ENCODE measurements at regions not wholly inside any gene's neighbourhood (a gene's known extent, or its start where the extent isn't known, plus 50 kb on each side); places are given as distances from the start of the nearest gene placed in this dataset.
"Not testable (repeated sequence)": the region's sequence is repeated elsewhere in the genome, so short reads cannot be mapped to it uniquely, and the experiment has no call there.

GRCh38 chr1:5680600-5680999, 311.6 kb downstream of the NPHP4 start:
- 87 to 90% methylated on average over 4 of the region's 4 CpGs for WGBS, 2 donors
- no peaks in the 10 kb centered on the region for H3K9me3 ChIP-seq
- H3K27ac ChIP-seq = no peak overlapping the region
- TF ChIP-seq EP300 (IDR thresholded peaks at IDR 0.05) (no peak), POLR2A (IDR thresholded peaks at IDR 0.05) (no peak)
- H3K36me3 ChIP-seq = no peaks in the 10 kb centered on the region
- peaks cover 0 to 3% (median 0%) of the 10 kb centered on the region in 3 donors for H3K27me3 ChIP-seq
- no peaks in the 10 kb centered on the region for H3K4me1 ChIP-seq
- no peak overlapping the region for H3K4me3 ChIP-seq
- DNase-seq = no peak
- intact Hi-C loops (cut with DNase I) = no loop called here

- no peaks in the 10 kb centered on the region for H3K4me1 ChIP-seq
- intact Hi-C loops (cut with DNase I) = no loop called here
- 72 to 81% methylated on average over 1 of the region's 1 CpG for WGBS, 2 donors
- no peaks in the 10 kb centered on the region for H3K36me3 ChIP-seq
- H3K4me3 ChIP-seq = no peak overlapping the region
- DNase-seq = no peak
- TF ChIP-seq CTCF (IDR thresholded peaks at IDR 0.05) = no peak
- no peak for TF ChIP-seq POLR2AphosphoS5 (IDR thresholded peaks at IDR 0.05)
- TF ChIP-seq POLR2A (IDR thresholded peaks at IDR 0.05) = no peak
- no peak overlapping the region for H3K27ac ChIP-seq
- no peaks in the 10 kb centered on the region for H3K9me3 ChIP-seq
- H3K27me3 ChIP-seq = no peaks in the 10 kb centered on the region
These were observed 313.5 kb downstream of the NPHP4 start for GRCh38 chr1:5678759-5679158.

GRCh38 chr1:5672355-5672754, 319.9 kb downstream of the NPHP4 start:
- H3K27me3 ChIP-seq; H3K27ac ChIP-seq; H3K4me3 ChIP-seq; H3K4me1 ChIP-seq; intact Hi-C loops (cut with DNase I); DNase-seq; H3K9me3 ChIP-seq; H3K36me3 ChIP-seq: not testable (repeated sequence)
- 29 to 50% methylated on average over 5 of the region's 5 CpGs for WGBS, 2 donors

GRCh38 chr1:5670590-5671350, 321.5 kb downstream of the NPHP4 start:
- Histone ChIP-seq H3K4me1 (no peaks in the 10 kb centered on the region), H3K4me3 (no peak overlapping the region), H3K27me3 (no peaks in the 10 kb centered on the region), H3K36me3 (no peaks in the 10 kb centered on the region), H3K27ac (no peak overlapping the region), H3K9me3 (no peaks in the 10 kb centered on the region)
- WGBS, 2 donors = 55 to 60% methylated on average over 9 of the region's 9 CpGs
- DNase-seq = peak; percentile 55
- intact Hi-C loops (cut with DNase I) = no loop called here
- no peak for TF ChIP-seq EP300 (IDR thresholded peaks at IDR 0.05)
- TF ChIP-seq POLR2A (IDR thresholded peaks at IDR 0.05) = no peak
- TF ChIP-seq POLR2AphosphoS5 (IDR thresholded peaks at IDR 0.05) = no peak
- TF ChIP-seq CTCF (IDR thresholded peaks at IDR 0.05) = no peak

- 39 to 59% methylated on average over 34 of the region's 34 CpGs for WGBS, 2 donors
- Histone ChIP-seq H3K4me3 (no peak overlapping the region), H3K4me1 (no peaks in the 10 kb centered on the region), H3K27me3 (peaks cover 0 to 5% (median 2%) of the 10 kb centered on the region in 3 donors), H3K27ac (no peak overlapping the region), H3K9me3 (no peaks in the 10 kb centered on the region), H3K36me3 (no peaks in the 10 kb centered on the region)
- DNase-seq = peak; percentile 52
- intact Hi-C loops (cut with DNase I) = no loop called here
- no peak for TF ChIP-seq POLR2AphosphoS5 (IDR thresholded peaks at IDR 0.05)
- no peak for TF ChIP-seq CTCF (IDR thresholded peaks at IDR 0.05)
- no peak for TF ChIP-seq EP300 (IDR thresholded peaks at IDR 0.05)
- TF ChIP-seq POLR2A (IDR thresholded peaks at IDR 0.05) = no peak
These were observed 324.5 kb downstream of the NPHP4 start for GRCh38 chr1:5667513-5668325.
